Stimulated activated CD8-positive, alpha-beta memory T cell treated with anti-CD3 and anti-CD28 coated beads, Interleukin-4, amount 100 ng/mL, for 24 hours (primary cell): ENCODE measurements at regions not wholly inside any gene's neighbourhood (a gene's known extent, or its start where the extent isn't known, plus 50 kb on each side); places are given as distances from the start of the nearest gene placed in this dataset.
"Not testable (repeated sequence)": the region's sequence is repeated elsewhere in the genome, so short reads cannot be mapped to it uniquely, and the experiment has no call there.

Experiments
- DNase-seq: peaks from one replicate; pipeline ENCODE4 v3.0.0-alpha.2; 2020; ENCODE audit warnings: low read depth

DNA sequence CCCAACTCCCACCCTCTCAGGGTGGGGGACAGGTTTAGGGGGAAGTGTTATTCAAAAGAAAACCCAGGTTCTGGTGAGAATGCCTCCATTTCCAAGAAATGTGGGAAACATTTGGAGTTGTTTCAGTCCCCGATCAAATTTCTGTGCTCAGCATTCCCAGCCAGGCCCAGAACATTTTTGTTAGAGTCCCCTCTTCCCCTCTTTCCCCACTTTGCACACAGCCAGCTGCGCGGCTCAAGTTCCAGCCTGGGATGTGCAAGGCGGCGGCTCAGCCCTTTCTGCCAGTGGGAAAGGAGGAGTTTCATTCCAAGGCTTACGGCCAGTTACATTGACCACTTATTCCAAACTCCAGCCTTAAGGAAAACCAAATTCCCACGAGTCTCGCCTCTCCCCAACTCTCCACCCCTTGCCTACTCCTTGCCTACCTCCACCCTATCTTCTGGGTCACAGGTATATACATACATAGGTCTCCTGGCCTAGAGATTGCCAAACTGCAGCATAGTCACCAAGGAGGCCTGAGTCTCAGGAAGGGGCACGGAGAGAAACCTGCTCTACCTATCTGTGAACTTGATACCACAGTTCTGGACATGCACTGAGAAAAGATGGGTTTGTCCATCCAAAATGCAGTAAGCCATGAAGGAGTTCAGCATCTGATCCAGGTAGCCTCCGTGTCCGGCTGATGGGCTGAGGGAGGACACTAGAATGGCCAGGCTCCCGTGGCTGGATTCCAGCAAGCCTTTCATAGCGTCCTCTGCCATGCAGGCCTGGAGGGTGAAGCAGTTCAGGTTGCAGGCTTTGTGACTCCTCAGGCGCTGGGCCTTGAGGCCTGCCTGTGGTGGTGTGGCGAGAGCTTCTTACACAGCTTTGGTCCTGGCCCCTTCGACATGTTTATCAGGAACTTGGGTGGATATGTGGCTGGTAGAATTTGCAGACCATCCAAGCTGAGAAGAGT is 154.5 kb downstream of the ZFP36L2 start:
- no peak for DNase-seq

- DNase-seq, result no peak
These were observed 155.5 kb downstream of the ZFP36L2 start for GRCh38 chr2:43070676-43071502.

DNA sequence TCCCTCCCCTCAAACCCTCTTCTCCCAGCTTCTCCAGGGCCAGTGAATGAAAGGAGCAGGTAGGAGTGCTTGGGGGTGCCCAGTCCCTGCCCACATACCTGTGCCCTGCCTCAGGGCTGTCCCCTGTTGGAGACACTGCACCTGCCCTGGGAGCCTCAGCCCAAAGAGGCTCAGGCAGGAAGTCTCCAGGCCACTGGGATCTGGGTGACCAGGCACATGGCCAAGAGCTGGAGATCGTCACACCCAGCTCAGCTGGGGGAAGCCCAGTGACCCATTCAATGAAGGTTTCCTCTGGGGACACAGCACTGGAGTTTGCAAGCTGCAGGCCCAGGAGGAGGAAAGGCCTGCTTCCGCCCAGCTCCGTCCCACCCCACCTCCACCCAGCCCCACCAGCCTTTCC is 156.4 kb downstream of the ZFP36L2 start:
- DNase-seq, result no peak

- no peak for DNase-seq
These were observed 157.5 kb downstream of the ZFP36L2 start for GRCh38 chr2:43068631-43069517.

- DNase-seq, result no peak
These were observed 158.3 kb downstream of the ZFP36L2 start for GRCh38 chr2:43068041-43068533.

DNA sequence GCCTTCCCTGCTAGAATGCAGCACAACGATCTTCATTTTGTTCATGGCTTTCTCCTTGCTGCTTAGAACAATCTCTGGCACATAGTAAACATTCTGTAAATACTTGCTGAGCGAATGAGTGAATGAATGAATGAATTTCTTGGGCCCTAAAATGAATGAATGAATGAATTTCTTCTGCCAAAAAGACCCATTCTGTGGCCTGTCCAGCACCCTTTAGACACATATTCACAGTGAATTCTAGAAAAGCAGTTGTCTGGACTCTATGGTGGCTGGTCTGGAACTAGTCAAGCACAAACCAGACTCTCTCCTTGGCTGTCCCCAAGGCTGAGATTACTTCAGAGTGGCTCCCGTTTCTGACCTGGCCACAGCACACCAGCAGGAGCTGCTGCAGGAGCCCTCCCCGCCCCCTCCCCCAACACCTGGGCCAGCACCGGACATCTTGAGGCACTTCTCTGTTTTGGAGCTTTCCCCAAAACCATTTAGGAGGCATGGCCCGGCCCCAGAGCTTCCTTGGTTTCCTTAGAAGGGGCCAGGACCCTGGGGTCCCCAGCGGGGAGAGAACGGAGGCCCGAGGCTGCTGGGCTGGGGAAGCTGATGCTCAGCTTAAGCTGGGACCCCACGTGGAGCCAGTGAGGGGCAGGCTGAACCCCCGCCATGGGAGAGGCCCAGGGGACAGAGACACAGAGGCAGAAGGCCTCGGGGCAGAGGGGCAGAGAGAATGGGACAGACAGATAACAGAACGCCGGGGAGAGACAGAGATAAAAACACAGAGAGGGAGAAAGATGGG is 159.0 kb downstream of the ZFP36L2 start:
- DNase-seq, result no peak

DNA sequence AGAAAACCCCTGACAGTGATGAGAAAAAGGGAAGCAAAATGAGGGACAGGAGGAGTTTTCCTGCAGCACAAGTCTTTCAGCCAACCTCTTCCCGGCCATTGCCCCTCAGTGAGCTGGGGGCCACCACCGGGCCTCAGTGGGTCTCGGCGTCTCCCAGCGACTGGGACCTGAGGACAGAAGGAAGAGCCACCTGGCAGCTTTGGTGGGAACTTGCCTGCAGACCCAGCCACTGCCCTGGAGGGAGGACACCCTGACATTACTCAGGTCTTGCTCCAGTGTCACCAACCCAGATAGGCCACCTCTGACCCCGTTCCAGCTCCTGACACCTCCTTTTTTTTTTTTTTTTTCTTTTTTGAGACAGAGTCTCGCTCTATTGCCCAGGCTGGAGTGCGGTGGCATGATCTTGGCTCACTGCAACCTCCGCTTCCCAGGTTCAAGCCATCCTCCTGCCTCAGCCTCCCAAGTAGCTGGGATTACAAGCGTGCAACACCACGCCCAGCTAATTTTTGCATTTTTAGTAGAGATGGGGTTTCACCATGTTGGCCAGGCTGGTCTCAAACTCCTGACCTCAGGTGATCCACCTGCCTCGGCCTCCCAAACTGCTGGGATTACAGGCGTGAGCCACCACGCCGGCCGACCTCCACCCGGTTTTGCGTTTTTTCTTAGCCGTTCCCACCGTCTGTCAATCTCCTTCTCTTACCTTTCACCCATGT is 159.7 kb downstream of the ZFP36L2 start:
- DNase-seq, result not testable (repeated sequence)

- no peak for DNase-seq
These were observed 160.5 kb downstream of the ZFP36L2 start for GRCh38 chr2:43065871-43066270.

GRCh38 chr2:43065036-43065435 is 161.4 kb downstream of the ZFP36L2 start:
- no peak for DNase-seq

DNA sequence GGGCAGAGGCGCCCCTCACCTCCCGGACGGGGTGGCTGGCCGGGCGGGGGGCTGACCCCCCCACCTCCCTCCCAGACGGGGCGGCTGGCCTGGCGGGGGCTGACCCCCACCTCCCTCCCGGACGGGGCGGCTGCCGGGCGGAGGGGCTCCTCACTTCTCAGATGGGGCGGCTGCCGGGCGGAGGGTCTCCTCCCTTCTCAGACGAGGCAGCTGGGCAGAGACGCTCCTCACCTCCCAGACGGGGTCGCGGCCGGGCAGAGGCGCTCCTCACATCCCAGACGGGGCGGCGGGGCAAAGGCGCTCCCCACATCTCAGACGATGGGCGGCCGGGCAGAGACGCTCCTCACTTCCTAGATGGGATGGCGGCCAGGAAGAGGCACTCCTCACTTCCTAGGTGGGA is 163.3 kb downstream of the ZFP36L2 start:
- DNase-seq, result not testable (repeated sequence)

DNA sequence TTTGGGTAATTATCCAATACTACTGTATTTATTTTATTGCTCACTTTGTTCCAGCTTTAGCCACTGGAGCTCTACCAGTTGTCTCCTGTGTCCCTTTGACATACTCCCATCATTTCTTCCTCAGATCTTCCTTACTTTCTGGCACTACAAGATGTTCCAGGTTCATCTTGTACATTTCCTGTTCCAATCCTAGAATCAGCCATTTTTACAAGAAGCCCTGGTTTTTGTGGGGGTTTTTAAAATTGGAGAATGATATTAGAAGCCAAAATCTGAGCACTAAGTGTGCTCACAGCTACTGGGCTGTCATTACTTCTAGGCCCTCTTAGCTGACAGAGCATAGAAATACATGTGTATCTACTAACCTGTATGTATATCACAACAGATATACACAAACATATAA is 164.3 kb downstream of the ZFP36L2 start:
- DNase-seq, result no peak

GRCh38 chr2:43060390-43061016 is 165.9 kb downstream of the ZFP36L2 start:
- DNase-seq, result no peak

- DNase-seq, result peak; percentile 38
These were observed 167.1 kb downstream of the ZFP36L2 start for GRCh38 chr2:43059183-43059897.

DNA sequence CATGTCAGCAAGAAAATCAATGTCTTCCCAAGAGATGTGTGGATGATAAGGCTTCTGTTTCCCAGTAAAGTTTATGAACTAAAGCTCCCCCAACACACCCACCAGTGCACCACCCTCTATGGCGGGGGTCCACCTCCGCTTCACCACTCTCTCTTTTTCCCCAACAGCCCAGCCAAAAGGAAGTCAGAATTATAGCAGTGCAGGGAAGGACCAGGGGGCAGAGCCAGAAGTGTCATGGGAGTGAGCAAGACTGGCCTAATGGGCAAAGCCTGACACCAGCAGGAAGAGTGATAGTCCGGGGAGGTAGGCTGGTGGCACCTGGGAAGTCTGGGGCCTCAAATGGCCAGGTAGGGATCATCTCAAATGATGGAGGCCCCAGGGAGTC is 167.7 kb downstream of the ZFP36L2 start:
- no peak for DNase-seq

GRCh38 chr2:43057742-43058725 is 168.4 kb downstream of the ZFP36L2 start:
- no peak for DNase-seq

DNA sequence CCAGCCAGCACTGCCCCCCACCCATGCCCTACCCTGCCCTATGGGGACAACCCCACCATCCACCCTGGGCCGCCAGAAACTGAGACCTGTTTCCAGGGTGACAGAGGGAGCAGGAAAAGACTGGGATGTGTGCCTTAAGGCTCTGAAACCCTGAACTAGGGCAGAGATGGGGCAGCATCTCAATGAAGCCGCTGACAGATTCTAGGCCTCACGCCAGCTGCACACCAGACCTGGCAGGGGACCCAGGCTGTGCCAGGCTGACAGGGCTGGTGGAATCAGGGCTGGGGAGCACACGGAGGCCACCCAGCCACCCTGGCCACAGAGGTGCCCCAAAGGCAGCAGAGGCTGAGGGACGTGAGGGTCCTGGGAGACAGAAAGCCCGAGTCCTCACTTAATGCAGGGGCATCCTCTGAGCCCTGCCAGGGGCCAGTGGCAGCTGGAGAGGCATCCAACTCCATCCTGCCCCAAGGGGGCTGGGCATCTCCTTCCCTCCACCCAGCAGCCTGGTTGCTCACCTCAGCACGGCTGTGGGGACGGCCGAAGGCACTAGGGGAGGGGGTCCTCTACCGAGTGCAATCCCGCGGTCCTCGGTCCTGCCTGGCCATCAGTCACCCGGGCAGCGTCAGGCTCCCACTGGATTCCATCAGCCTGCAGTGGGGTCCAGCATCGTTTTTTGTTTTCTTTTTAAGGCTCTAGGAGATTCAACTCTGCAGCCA is 169.2 kb downstream of the ZFP36L2 start:
- no peak for DNase-seq

DNA sequence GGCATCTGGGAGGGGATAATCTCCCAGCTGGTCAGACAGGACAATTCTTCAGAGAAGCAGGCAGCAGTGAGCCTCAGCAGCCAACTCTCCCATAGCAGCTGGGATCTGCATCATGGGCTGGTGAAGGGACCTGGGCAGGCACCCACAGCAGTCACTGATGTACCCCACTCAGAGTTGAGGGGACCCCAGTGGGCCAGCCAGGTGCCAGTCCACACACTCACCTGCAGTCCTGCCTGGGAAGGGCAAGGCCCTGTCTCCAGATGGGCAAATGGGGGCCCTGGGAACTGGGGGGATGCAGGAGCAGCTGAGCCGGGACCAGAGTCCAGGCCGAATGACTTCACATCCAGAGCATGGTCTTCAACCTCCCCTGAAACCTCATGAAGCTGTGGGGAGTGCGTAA is 170.4 kb downstream of the ZFP36L2 start:
- no peak for DNase-seq
